ENCODE measurements at regions not wholly inside any gene's neighbourhood (a gene's known extent, or its start where the extent isn't known, plus 50 kb on each side); places are given as distances from the start of the nearest gene placed in this dataset.

GRCh38 chr3:124385996-124386395, 344.3 kb upstream of the UMPS start:
- H3K27me3 ChIP-seq (ENCODE audit: control insufficient read depth, insufficient read depth, low read length) = peaks cover 58% of the 10 kb centered on the region
- H3K4me3 ChIP-seq (ENCODE audit: low read depth in 2 of 2, low read length in 2 of 2) = no peak overlapping the region
- ATAC-seq (no peak), DNase-seq (ENCODE audit: low read depth, low spot score) (no peak)
- CTCF ChIA-PET = no interaction called here
- POLR2A ChIA-PET = no interaction called here
- no peaks in the 10 kb centered on the region for H3K36me3 ChIP-seq (ENCODE audit: control insufficient read depth, insufficient read depth, low read length)
- BruUV-seq (replicated peaks) = no TSS peak
- H3K27ac ChIP-seq (ENCODE audit: low read length) = no peak overlapping the region
- intact Hi-C loops (cut with micrococcal nuclease; ENCODE audit: unreplicated experiment) = no loop called here
- no peaks in the 10 kb centered on the region for H3K9me3 ChIP-seq (ENCODE audit: control insufficient read depth, insufficient read depth, low read depth, low read length)
- in situ Hi-C loops (cut with HindIII; ENCODE audit: low pct_unique_long_range_greater_than_20kb, low sequenced_read_pairs) = no loop called here
- no peak for TF ChIP-seq POLR2AphosphoS5 (IDR thresholded peaks at IDR 0.05; ENCODE audit: low read depth, low read length)
- TF ChIP-seq CTCF (IDR thresholded peaks at IDR 0.05) = no peak
- TF ChIP-seq TCF7L2 (IDR thresholded peaks at IDR 0.05; ENCODE audit: low read depth, low read length) = no peak
- TF ChIP-seq, protein P1, sequence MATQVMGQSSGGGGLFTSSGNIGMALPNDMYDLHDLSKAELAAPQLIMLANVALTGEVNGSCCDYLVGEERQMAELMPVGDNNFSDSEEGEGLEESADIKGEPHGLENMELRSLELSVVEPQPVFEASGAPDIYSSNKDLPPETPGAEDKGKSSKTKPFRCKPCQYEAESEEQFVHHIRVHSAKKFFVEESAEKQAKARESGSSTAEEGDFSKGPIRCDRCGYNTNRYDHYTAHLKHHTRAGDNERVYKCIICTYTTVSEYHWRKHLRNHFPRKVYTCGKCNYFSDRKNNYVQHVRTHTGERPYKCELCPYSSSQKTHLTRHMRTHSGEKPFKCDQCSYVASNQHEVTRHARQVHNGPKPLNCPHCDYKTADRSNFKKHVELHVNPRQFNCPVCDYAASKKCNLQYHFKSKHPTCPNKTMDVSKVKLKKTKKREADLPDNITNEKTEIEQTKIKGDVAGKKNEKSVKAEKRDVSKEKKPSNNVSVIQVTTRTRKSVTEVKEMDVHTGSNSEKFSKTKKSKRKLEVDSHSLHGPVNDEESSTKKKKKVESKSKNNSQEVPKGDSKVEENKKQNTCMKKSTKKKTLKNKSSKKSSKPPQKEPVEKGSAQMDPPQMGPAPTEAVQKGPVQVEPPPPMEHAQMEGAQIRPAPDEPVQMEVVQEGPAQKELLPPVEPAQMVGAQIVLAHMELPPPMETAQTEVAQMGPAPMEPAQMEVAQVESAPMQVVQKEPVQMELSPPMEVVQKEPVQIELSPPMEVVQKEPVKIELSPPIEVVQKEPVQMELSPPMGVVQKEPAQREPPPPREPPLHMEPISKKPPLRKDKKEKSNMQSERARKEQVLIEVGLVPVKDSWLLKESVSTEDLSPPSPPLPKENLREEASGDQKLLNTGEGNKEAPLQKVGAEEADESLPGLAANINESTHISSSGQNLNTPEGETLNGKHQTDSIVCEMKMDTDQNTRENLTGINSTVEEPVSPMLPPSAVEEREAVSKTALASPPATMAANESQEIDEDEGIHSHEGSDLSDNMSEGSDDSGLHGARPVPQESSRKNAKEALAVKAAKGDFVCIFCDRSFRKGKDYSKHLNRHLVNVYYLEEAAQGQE (IDR thresholded peaks at IDR 0.05; ENCODE audit: insufficient read depth in 1 of 2, low read depth in 2 of 2, low read length in 1 of 2) = no peak
- no peak for TF ChIP-seq SIN3A (IDR thresholded peaks at IDR 0.05; ENCODE audit: borderline replicate concordance, insufficient read depth, low read depth, low read length)
- no peaks in the 10 kb centered on the region for H3K4me1 ChIP-seq (ENCODE audit: control insufficient read depth, insufficient read depth, low read length)

DNA sequence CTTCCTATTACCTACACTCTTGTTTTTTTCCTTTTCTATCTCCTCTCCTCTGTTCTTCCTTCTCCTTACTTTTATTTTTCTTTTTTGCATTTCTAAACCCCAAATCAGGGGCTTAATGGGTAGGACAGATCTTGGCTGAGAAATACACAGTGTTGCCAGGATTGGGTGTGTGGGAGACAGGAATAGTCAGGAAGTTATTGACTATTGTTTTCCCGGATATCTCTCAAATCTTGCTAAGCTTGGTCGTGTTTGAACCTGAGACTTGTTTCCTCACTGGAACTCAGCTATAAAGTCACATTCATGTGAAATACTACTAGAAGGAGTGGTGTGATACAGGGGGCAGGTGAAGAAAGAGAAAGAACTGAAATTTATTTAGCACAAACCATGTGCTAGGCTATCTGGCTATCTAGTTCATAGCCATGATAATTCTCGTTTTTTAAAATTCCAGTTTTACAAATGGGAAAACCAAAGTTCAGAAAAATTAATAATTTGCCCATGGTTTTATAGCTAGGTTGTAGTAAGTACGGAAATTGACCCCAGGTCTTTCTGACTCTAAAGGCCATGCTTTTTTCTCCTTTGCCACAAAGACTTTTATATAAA, 343.2 kb upstream of the UMPS start:
- no TSS peak for BruUV-seq (replicated peaks)
- peaks cover 61% of the 10 kb centered on the region for H3K27me3 ChIP-seq (ENCODE audit: control insufficient read depth, insufficient read depth, low read length)
- DNase-seq (ENCODE audit: low read depth, low spot score) = no peak
- H3K36me3 ChIP-seq (ENCODE audit: control insufficient read depth, insufficient read depth, low read length) = no peaks in the 10 kb centered on the region
- no peak overlapping the region for H3K4me3 ChIP-seq (ENCODE audit: low read depth in 2 of 2, low read length in 2 of 2)
- H3K9me3 ChIP-seq (ENCODE audit: control insufficient read depth, insufficient read depth, low read depth, low read length) = no peaks in the 10 kb centered on the region
- no peak overlapping the region for H3K27ac ChIP-seq (ENCODE audit: low read length)
- TF ChIP-seq POLR2AphosphoS5 (IDR thresholded peaks at IDR 0.05; ENCODE audit: low read depth, low read length) (no peak), TCF7L2 (IDR thresholded peaks at IDR 0.05; ENCODE audit: low read depth, low read length) (no peak), CTCF (IDR thresholded peaks at IDR 0.05) (no peak), SIN3A (IDR thresholded peaks at IDR 0.05; ENCODE audit: borderline replicate concordance, insufficient read depth, low read depth, low read length) (no peak)
- TF ChIP-seq, protein P1 (IDR thresholded peaks at IDR 0.05; ENCODE audit: insufficient read depth in 1 of 2, low read depth in 2 of 2, low read length in 1 of 2) = no peak
- intact Hi-C loops (cut with micrococcal nuclease; ENCODE audit: unreplicated experiment) = no loop called here
- H3K4me1 ChIP-seq (ENCODE audit: control insufficient read depth, insufficient read depth, low read length) = no peaks in the 10 kb centered on the region
- in situ Hi-C loops (cut with HindIII; ENCODE audit: low pct_unique_long_range_greater_than_20kb, low sequenced_read_pairs) = no loop called here
- POLR2A ChIA-PET = no interaction called here
- ATAC-seq = no peak
- CTCF ChIA-PET = no interaction called here
